ENCODE measurements at regions not wholly inside any gene's neighbourhood (a gene's known extent, or its start where the extent isn't known, plus 50 kb on each side); places are given as distances from the start of the nearest gene placed in this dataset.

DNA sequence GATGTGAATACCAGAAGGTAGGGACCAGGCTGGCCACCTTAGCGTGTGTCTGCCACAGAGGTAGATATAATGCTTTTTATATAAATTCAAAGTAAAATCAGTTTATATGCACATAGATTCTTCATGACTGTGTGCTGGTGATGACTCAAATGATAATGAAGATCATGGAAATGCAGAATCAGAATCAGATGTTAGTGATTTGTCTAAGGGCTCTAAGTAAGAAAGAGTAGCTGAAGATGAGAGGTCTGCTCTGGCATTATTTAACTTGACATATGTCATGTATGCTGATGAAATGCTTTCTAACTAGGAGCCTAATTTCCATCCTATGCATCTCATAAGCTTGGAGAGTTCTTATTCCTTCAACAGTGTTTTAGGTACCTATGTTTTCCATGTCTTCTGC is 50.3 kb upstream of the DPH6 start:
- TF ChIP-seq, protein P1, sequence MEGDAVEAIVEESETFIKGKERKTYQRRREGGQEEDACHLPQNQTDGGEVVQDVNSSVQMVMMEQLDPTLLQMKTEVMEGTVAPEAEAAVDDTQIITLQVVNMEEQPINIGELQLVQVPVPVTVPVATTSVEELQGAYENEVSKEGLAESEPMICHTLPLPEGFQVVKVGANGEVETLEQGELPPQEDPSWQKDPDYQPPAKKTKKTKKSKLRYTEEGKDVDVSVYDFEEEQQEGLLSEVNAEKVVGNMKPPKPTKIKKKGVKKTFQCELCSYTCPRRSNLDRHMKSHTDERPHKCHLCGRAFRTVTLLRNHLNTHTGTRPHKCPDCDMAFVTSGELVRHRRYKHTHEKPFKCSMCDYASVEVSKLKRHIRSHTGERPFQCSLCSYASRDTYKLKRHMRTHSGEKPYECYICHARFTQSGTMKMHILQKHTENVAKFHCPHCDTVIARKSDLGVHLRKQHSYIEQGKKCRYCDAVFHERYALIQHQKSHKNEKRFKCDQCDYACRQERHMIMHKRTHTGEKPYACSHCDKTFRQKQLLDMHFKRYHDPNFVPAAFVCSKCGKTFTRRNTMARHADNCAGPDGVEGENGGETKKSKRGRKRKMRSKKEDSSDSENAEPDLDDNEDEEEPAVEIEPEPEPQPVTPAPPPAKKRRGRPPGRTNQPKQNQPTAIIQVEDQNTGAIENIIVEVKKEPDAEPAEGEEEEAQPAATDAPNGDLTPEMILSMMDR (IDR thresholded peaks at IDR 0.05), result no peak
- Histone ChIP-seq H3K27me3 (ENCODE audit: low read depth) (no peaks in the 10 kb centered on the region), H3K4me1 (no peaks in the 10 kb centered on the region), H3K27ac (no peak overlapping the region), H3K9me3 (no peaks in the 10 kb centered on the region), H3K36me3 (no peaks in the 10 kb centered on the region), H3K4me3 (no peak overlapping the region)
- ATAC-seq (no peak), DNase-seq (no peak)
- intact Hi-C loops (cut with DNase I), result no loop called here

DNA sequence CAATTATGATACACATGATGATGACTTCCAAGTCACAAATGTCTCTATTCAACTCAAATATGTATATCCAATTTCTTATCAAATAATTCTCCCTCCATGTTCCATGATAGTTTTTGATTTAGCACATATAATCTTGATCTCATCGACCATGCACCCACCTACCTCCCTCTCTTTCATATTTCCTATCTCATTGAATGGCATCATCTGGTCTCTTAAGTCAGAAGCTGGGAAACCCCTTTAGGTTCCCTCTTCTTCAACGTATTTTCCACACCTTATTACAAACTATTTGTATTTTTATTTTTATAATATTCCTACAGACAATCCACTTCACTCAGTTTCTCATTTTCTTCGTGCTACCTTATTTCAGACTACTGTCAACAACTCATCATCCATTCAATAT is 56.9 kb upstream of the DPH6 start:
- no peak overlapping the region for H3K27ac ChIP-seq
- no peaks in the 10 kb centered on the region for H3K27me3 ChIP-seq (ENCODE audit: low read depth)
- no peaks in the 10 kb centered on the region for H3K4me1 ChIP-seq
- H3K9me3 ChIP-seq, result no peaks in the 10 kb centered on the region
- TF ChIP-seq, protein P1 (IDR thresholded peaks at IDR 0.05), result no peak
- intact Hi-C loops (cut with DNase I), result no loop called here
- DNase-seq (no peak), ATAC-seq (no peak)
- H3K4me3 ChIP-seq, result no peak overlapping the region
- H3K36me3 ChIP-seq, result no peaks in the 10 kb centered on the region

DNA sequence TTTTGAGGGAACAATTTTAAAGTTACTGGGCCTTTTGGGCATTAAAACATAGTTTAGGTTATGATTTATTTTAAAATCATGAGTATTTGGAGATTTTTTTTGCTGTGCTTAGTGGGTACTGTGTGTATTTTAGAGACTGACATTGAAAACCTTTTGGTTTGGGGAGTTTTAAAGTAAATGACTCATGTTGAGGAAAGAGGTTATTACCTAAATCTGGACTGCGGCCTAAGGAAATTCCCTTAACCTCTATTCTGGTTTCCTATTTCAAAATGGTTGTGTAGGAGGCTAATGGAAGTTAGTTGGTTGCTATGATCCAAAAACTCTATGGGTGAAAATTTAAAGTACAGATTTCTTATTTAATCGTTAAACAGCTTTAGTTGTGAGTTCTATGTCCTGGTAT is 57.3 kb upstream of the DPH6 start:
- Histone ChIP-seq H3K4me1 (no peaks in the 10 kb centered on the region), H3K4me3 (no peak overlapping the region), H3K27me3 (ENCODE audit: low read depth) (no peaks in the 10 kb centered on the region), H3K9me3 (no peaks in the 10 kb centered on the region), H3K27ac (no peak overlapping the region), H3K36me3 (no peaks in the 10 kb centered on the region)
- no peak for DNase-seq
- TF ChIP-seq, protein P1 (IDR thresholded peaks at IDR 0.05), result no peak
- no peak for ATAC-seq
- intact Hi-C loops (cut with DNase I), result no loop called here

DNA sequence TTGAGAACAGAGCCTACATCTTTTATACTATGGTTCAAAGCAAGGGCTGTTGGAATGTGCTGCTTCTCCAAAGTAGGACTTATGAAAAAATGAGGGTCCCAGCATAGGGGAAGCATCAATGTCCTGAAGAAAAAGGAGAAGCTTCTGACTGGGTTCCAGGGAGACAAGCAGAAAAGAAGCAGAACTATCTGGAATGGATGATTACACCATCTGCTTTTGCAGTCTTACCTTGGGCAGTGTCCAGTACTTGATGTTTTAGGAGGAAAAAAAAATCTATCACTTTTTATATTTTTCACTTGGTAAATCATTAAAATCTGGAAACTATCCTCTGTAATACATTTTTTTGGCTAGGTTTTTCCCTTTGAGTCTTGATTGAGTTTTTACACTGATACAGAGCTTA is 57.9 kb upstream of the DPH6 start:
- H3K27me3 ChIP-seq (ENCODE audit: low read depth), result no peaks in the 10 kb centered on the region
- no peak overlapping the region for H3K4me3 ChIP-seq
- H3K36me3 ChIP-seq, result no peaks in the 10 kb centered on the region
- no peaks in the 10 kb centered on the region for H3K4me1 ChIP-seq
- TF ChIP-seq, protein P1 (IDR thresholded peaks at IDR 0.05), result no peak
- H3K27ac ChIP-seq, result no peak overlapping the region
- no peaks in the 10 kb centered on the region for H3K9me3 ChIP-seq
- ATAC-seq (no peak), DNase-seq (no peak)
- intact Hi-C loops (cut with DNase I), result no loop called here

DNA sequence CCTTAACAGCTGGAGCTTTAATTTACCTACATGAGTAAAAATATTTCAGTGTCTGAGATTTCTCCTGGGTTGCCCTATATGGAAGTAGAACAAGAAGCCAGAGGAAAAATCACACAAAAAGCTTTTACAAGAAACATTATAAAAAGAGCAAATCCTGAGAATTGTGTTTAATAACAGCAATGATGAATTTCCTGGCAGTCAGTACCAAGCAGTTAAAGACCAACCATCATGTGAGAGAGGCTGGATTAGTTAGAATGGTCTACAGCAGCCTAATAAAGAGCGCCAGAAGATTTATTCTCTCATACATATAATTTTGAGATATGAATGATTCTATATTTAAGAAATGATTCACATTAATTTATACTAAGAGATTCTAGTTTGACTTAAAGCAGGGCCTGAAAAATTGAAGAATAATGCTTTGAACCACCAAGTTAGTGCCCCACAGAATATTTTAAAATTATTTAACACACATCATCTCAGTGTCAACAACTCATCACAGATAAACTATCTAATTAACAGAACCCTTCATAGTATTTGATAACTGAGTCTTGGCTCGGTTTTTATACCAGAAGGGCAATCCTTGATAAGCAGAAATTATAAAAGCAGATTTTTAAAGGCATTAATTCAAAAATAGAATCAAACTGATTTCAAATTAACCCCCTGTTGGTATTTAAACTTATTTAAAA is 59.9 kb upstream of the DPH6 start:
- DNase-seq, result no peak
- no peak overlapping the region for H3K4me3 ChIP-seq
- H3K27ac ChIP-seq, result no peak overlapping the region
- no peak for ATAC-seq
- H3K36me3 ChIP-seq, result no peaks in the 10 kb centered on the region
- H3K9me3 ChIP-seq, result no peaks in the 10 kb centered on the region
- intact Hi-C loops (cut with DNase I), result no loop called here
- no peaks in the 10 kb centered on the region for H3K4me1 ChIP-seq
- H3K27me3 ChIP-seq (ENCODE audit: low read depth), result no peaks in the 10 kb centered on the region
- TF ChIP-seq, protein P1 (IDR thresholded peaks at IDR 0.05), result no peak

DNA sequence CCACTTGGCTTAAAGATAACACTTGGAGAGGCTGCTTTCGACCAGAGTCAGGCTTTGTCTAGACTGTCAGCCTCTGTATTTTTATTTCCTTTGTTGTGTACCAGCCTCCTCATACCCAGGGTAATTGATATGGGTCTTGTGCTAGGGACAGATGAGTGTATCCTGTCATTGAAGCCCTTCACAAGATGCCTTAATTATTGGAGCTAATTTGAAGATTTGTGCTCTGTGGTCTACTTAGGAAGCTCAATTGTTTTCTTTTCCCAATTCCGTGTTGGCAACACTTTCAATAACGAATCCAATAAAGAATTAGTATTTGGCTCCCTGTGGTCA is 60.5 kb upstream of the DPH6 start:
- Histone ChIP-seq H3K4me3 (no peak overlapping the region), H3K4me1 (no peaks in the 10 kb centered on the region), H3K27me3 (ENCODE audit: low read depth) (no peaks in the 10 kb centered on the region), H3K27ac (no peak overlapping the region), H3K36me3 (no peaks in the 10 kb centered on the region), H3K9me3 (no peaks in the 10 kb centered on the region)
- intact Hi-C loops (cut with DNase I), result no loop called here
- DNase-seq (no peak), ATAC-seq (no peak)
- TF ChIP-seq, protein P1 (IDR thresholded peaks at IDR 0.05), result no peak
